ENCODE measurements at regions not wholly inside any gene's neighbourhood (a gene's known extent, or its start where the extent isn't known, plus 50 kb on each side); places are given as distances from the start of the nearest gene placed in this dataset.
A peak's percentile ranks its signal among the peaks of the same experiment; 100 is the strongest.

DNA sequence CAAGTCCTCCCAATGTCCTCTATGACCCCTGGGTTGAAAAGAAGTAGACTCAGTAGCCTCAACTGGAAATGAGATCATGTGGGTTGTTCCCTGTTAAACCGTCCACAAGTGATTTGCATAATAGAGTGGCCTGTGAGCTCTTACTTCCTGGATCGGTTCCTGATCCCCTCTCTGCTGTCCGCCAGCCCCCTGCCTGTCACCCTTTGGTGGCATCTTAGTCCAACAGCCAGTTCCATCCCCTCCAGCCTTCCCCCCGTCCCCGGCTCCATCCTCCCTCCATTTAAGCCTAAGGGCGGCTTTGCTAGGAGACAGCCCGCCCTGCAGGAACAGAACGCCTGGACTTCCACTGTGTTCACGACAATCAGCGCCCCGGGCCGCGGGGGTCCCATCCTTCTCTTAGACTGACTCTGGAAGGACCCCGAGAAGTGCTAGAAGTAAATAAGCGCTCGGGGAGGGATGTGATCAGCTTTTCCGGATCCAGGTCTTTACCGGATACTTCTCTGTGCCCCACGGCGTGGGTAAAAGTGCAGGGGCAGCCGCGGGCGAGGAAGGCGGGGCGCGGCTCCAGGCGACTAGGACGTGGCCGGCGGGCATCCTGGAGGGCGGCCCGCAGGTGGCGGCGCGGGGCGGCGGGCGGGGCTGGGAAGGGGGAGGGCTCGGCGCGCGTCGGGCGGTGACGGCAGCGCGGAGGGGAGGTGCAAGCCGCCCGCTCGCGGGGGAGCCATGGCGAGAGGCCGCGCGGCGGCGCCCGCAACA lies 51.2 kb upstream of the ULK4 start:
- ATAC-seq: peak; percentile 88

DNA sequence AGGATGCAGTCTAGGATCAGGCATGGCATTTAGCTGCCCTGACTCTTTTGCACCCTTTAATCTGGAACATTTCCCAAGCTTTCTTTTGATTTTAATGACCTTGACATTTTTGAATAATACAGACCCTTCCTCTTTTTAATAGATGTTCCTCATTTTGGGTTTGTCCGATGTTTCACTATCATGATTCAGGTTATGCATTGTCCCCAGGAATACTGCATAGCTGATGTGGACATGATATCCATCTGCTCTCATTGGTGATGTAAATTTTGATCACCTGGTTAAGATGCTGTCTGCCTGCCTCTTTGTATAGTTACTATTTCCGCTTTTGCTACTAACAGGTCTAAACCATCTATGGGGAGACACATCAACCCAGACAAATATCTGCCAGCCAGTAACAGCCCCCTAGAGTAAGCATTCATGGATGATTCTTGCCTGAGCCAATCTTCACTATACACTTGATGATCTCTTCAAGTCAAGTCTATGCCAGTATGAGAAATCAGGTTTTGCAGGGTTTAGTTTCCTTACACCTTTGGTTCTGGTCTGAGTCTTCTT lies 50.6 kb upstream of the ULK4 start:
- no peak for ATAC-seq

All from esophagus mucosa (tissue), 1 donor.